EL (cell line): ENCODE measurements at regions not wholly inside any gene's neighbourhood (a gene's known extent, or its start where the extent isn't known, plus 50 kb on each side); places are given as distances from the start of the nearest gene placed in this dataset.
"Not testable (repeated sequence)": the region's sequence is repeated elsewhere in the genome, so short reads cannot be mapped to it uniquely, and the experiment has no call there.

Experiments
- DNase-seq: peaks from one replicate; pipeline ENCODE4 v3.0.0-alpha.2; 2016

GRCh38 chr10:63929831-63930467, 408.7 kb downstream of the REEP3 start:
- no peak for DNase-seq

GRCh38 chr10:63930584-63930983, 409.4 kb downstream of the REEP3 start:
- DNase-seq, result no peak

GRCh38 chr10:63935705-63936104, 414.5 kb downstream of the REEP3 start:
- no peak for DNase-seq

- DNase-seq, result no peak
Observed at GRCh38 chr10:63940277-63940922, 419.2 kb downstream of the REEP3 start.

- DNase-seq, result no peak
Observed at GRCh38 chr10:63964406-63964805, 443.2 kb downstream of the REEP3 start.

GRCh38 chr10:63965846-63966245, 444.6 kb downstream of the REEP3 start:
- no peak for DNase-seq

GRCh38 chr10:63972949-63973827, 452.0 kb downstream of the REEP3 start:
- no peak for DNase-seq

- peak; percentile 36 for DNase-seq
Observed at GRCh38 chr10:63976538-63976937, 455.3 kb downstream of the REEP3 start.

- DNase-seq, result peak; percentile 31
Observed at GRCh38 chr10:63977329-63977923, 456.2 kb downstream of the REEP3 start.

GRCh38 chr10:63980870-63981269, 459.7 kb downstream of the REEP3 start:
- DNase-seq, result not testable (repeated sequence)

GRCh38 chr10:63984061-63984460, 462.9 kb downstream of the REEP3 start:
- DNase-seq, result not testable (repeated sequence)

- DNase-seq, result no peak
Observed at GRCh38 chr10:63986536-63986935, 465.3 kb downstream of the REEP3 start.

- DNase-seq, result no peak
Observed at GRCh38 chr10:63987212-63987611, 466.0 kb downstream of the REEP3 start.

GRCh38 chr10:63994371-63994770, 473.2 kb downstream of the REEP3 start:
- DNase-seq, result no peak

GRCh38 chr10:64007157-64007556, 486.0 kb downstream of the REEP3 start:
- no peak for DNase-seq

- DNase-seq, result no peak
Observed at GRCh38 chr10:64010711-64011110, 489.5 kb downstream of the REEP3 start.

GRCh38 chr10:64011912-64012714, 490.9 kb downstream of the REEP3 start:
- no peak for DNase-seq

GRCh38 chr10:64014281-64014680, 493.1 kb downstream of the REEP3 start:
- no peak for DNase-seq

GRCh38 chr10:64023926-64024470, 502.8 kb downstream of the REEP3 start:
- no peak for DNase-seq

GRCh38 chr10:64033711-64034110, 512.5 kb downstream of the REEP3 start:
- no peak for DNase-seq

GRCh38 chr10:64036321-64036930, 515.2 kb downstream of the REEP3 start:
- no peak for DNase-seq
